Fibroblast of villous mesenchyme (primary cell): ENCODE measurements at regions not wholly inside any gene's neighbourhood (a gene's known extent, or its start where the extent isn't known, plus 50 kb on each side); places are given as distances from the start of the nearest gene placed in this dataset.

Source experiments
- DNase-seq: peaks from one replicate; pipeline ENCODE4 v3.0.0-alpha.2; 2010; ENCODE audit warnings: low read depth
- H3K4me3 ChIP-seq: 2 replicates; pipeline ENCODE4 v1.5.1; 2011; ENCODE audit warnings: low read depth, mild to moderate bottlenecking, low read length
- TF ChIP-seq, protein P1 (sequence below): IDR thresholded peaks from 2 replicates; pipeline ENCODE4 v1.5.1; 2012; ENCODE audit warnings: low read depth, mild to moderate bottlenecking, low read length; ENCODE audit not compliant: insufficient read depth

DNA sequence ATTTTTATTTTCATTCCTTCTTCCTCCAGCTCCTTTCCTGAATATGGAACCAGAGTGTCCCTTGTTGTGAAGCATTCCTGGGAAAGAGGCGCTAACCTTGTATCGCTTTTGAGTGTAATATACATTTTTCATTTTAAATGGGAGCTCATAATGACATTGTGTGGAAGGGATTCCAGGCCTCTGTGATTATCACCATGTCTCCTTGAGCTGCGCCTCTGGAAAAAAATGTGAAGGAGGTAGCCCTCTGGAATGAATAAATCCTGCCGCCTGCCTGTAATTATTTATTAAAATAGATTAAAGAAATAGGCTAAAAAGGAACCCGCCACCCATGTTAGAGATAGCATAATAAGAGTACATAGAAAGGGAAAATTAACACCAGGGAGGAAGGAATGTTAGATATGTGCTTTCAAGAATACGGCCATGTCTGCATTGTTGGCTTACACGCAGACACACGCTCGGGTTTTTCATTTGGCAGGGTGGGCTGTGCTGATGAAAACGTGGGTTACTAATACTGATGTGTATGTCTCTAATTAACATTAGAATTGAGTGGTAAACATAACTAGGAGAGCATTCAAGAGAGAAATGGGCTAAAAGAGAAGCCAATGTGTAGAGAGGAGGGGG is 138.5 kb downstream of the LINC00237 start:
- no peak overlapping the region for H3K4me3 ChIP-seq
- DNase-seq: no peak
- TF ChIP-seq, protein P1, sequence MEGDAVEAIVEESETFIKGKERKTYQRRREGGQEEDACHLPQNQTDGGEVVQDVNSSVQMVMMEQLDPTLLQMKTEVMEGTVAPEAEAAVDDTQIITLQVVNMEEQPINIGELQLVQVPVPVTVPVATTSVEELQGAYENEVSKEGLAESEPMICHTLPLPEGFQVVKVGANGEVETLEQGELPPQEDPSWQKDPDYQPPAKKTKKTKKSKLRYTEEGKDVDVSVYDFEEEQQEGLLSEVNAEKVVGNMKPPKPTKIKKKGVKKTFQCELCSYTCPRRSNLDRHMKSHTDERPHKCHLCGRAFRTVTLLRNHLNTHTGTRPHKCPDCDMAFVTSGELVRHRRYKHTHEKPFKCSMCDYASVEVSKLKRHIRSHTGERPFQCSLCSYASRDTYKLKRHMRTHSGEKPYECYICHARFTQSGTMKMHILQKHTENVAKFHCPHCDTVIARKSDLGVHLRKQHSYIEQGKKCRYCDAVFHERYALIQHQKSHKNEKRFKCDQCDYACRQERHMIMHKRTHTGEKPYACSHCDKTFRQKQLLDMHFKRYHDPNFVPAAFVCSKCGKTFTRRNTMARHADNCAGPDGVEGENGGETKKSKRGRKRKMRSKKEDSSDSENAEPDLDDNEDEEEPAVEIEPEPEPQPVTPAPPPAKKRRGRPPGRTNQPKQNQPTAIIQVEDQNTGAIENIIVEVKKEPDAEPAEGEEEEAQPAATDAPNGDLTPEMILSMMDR: no peak

- TF ChIP-seq, protein P1: no peak
- no peak overlapping the region for H3K4me3 ChIP-seq
- no peak for DNase-seq
These were observed 140.0 kb downstream of the LINC00237 start for GRCh38 chr20:20966171-20966570.

- TF ChIP-seq, protein P1: no peak
- H3K4me3 ChIP-seq: no peak overlapping the region
- no peak for DNase-seq
These were observed 147.0 kb downstream of the LINC00237 start for GRCh38 chr20:20959031-20959755.

- TF ChIP-seq, protein P1: no peak
- no peak for DNase-seq
- no peak overlapping the region for H3K4me3 ChIP-seq
These were observed 149.6 kb downstream of the LINC00237 start for GRCh38 chr20:20956513-20956931.

DNA sequence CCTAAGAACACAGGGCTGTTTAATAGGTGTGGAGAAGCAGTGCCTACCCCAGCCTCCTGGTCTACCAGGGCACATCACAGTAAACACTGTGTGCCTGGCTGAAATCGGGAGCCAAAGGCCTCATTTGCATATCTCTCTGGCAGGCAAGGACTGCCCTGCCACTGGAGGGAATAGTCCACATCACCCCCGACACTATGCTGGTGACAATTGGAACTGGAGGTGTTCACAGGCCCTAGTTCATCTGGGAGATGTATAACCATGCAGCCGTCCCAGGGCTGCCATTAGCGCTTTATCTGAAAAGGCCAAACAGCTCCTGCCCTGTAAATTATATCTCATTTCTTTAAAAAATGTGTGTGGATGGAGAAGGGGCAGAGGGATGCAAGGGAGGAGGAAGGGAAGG is 150.3 kb downstream of the LINC00237 start:
- no peak for DNase-seq
- TF ChIP-seq, protein P1: no peak
- H3K4me3 ChIP-seq: no peak overlapping the region

GRCh38 chr20:20953738-20954618 is 152.2 kb downstream of the LINC00237 start:
- TF ChIP-seq, protein P1: no peak
- no peak for DNase-seq
- no peak overlapping the region for H3K4me3 ChIP-seq
